H9 (cell line): ENCODE measurements at regions not wholly inside any gene's neighbourhood (a gene's known extent, or its start where the extent isn't known, plus 50 kb on each side); places are given as distances from the start of the nearest gene placed in this dataset.
A peak's percentile ranks its signal among the peaks of the same experiment; 100 is the strongest.

Source experiments
- DNase-seq: peaks from one replicate; pipeline ENCODE4 v3.0.0-alpha.2; 2017
- H2AFZ ChIP-seq: one replicate; pipeline ENCODE4 v1.6.1; 2013; ENCODE audit warnings: mild to moderate bottlenecking, low read length, control low read depth, moderate library complexity
- H2AK5ac ChIP-seq: 2 replicates; pipeline ENCODE4 v1.6.1; 2013; ENCODE audit warnings: low read length, control low read depth, mixed read lengths; ENCODE audit not compliant: insufficient read length
- H2BK120ac ChIP-seq: one replicate; pipeline ENCODE4 v1.6.1; 2013; ENCODE audit warnings: low read depth, mild to moderate bottlenecking, low read length, control low read depth, inconsistent platforms; ENCODE audit not compliant: poor library complexity, severe bottlenecking
- H2BK12ac ChIP-seq: 2 replicates; pipeline ENCODE4 v1.6.1; 2013; ENCODE audit warnings: low read length, control low read depth, mixed read lengths, low read depth; ENCODE audit not compliant: insufficient read length
- H2BK15ac ChIP-seq: 2 replicates; pipeline ENCODE4 v1.6.1; 2013; ENCODE audit warnings: low read depth, low read length, control low read depth
- H2BK20ac ChIP-seq: one replicate; pipeline ENCODE4 v1.6.1; 2013; ENCODE audit warnings: low read depth, mild to moderate bottlenecking, low read length, control low read depth, inconsistent platforms; ENCODE audit not compliant: poor library complexity, severe bottlenecking
- H2BK5ac ChIP-seq: 2 replicates; pipeline ENCODE4 v1.6.1; 2013; ENCODE audit warnings: low read length, control low read depth, mixed read lengths; ENCODE audit not compliant: insufficient read length
- H3K14ac ChIP-seq: 2 replicates; pipeline ENCODE4 v1.6.1; 2013; ENCODE audit warnings: low read length, control low read depth; ENCODE audit not compliant: insufficient read depth
- H3K18ac ChIP-seq: 2 replicates; pipeline ENCODE4 v1.6.1; 2013; ENCODE audit warnings: low read depth, mild to moderate bottlenecking, mixed read lengths, low read length, control low read depth; ENCODE audit not compliant: insufficient read length
- H3K23ac ChIP-seq: 2 replicates; pipeline ENCODE4 v1.6.1; 2013; ENCODE audit warnings: low read length, control low read depth, mixed read lengths, low read depth; ENCODE audit not compliant: insufficient read length
- H3K23me2 ChIP-seq: 2 replicates; pipeline ENCODE4 v1.6.1; 2013; ENCODE audit warnings: low read depth, mild to moderate bottlenecking, mixed read lengths, low read length, control low read depth; ENCODE audit not compliant: insufficient read length, poor library complexity, severe bottlenecking
- H3K27ac ChIP-seq: 2 replicates; pipeline ENCODE4 v1.5.1; 2013; ENCODE audit warnings: low read length, control low read depth, mixed read lengths, low read depth; ENCODE audit not compliant: insufficient read length
- H3K27me3 ChIP-seq: 2 replicates; pipeline ENCODE4 v1.6.1; 2013; ENCODE audit warnings: low read length, control low read depth, inconsistent platforms; ENCODE audit not compliant: insufficient read depth
- H3K4ac ChIP-seq: 2 replicates; pipeline ENCODE4 v1.6.1; 2013; ENCODE audit warnings: low read depth, mild to moderate bottlenecking, control low read depth, inconsistent platforms, low read length, moderate library complexity
- H3K4me1 ChIP-seq: 2 replicates; pipeline ENCODE4 v1.6.1; 2013; ENCODE audit warnings: low read length, control low read depth, inconsistent platforms; ENCODE audit not compliant: insufficient read depth
- H3K4me2 ChIP-seq: 2 replicates; pipeline ENCODE4 v1.6.1; 2013; ENCODE audit warnings: low read length, control low read depth, mixed read lengths; ENCODE audit not compliant: insufficient read length, insufficient read depth
- H3K56ac ChIP-seq: 2 replicates; pipeline ENCODE4 v1.6.1; 2013; ENCODE audit warnings: low read depth, mild to moderate bottlenecking, mixed read lengths, low read length, control low read depth; ENCODE audit not compliant: insufficient read length
- H3K79me1 ChIP-seq: 2 replicates; pipeline ENCODE4 v1.6.1; 2013; ENCODE audit warnings: low read depth, mild to moderate bottlenecking, moderate library complexity, low read length, control low read depth, inconsistent platforms; ENCODE audit not compliant: insufficient read depth, poor library complexity, severe bottlenecking
- H3K79me2 ChIP-seq: 2 replicates; pipeline ENCODE4 v1.6.1; 2013; ENCODE audit warnings: low read length, control low read depth, inconsistent platforms; ENCODE audit not compliant: insufficient read depth
- H3K9ac ChIP-seq: 2 replicates; pipeline ENCODE4 v1.6.1; 2013; ENCODE audit warnings: low read length, control low read depth, mixed read lengths; ENCODE audit not compliant: insufficient read length; ENCODE audit errors: extremely low read depth
- H3K9me3 ChIP-seq: one replicate; pipeline ENCODE4 v1.6.1; 2013; ENCODE audit warnings: low read depth, low read length, inconsistent platforms; ENCODE audit not compliant: control insufficient read depth
- H3T11ph ChIP-seq: one replicate; pipeline ENCODE4 v1.6.1; 2013; ENCODE audit warnings: mild to moderate bottlenecking, low read length, control low read depth, inconsistent platforms
- H4K20me1 ChIP-seq: one replicate; pipeline ENCODE4 v1.6.1; 2013; ENCODE audit not compliant: control insufficient read depth, insufficient read length, insufficient read depth
- H4K5ac ChIP-seq: 2 replicates; pipeline ENCODE4 v1.6.1; 2013; ENCODE audit warnings: low read depth, mild to moderate bottlenecking, mixed read lengths, low read length, control low read depth; ENCODE audit not compliant: insufficient read length
- H4K8ac ChIP-seq: replicated peaks from 2 replicates; pipeline ENCODE4 v1.6.1; 2013; ENCODE audit warnings: low read length, control low read depth, mixed read lengths, low read depth; ENCODE audit not compliant: insufficient read length
- H4K91ac ChIP-seq: 2 replicates; pipeline ENCODE4 v1.6.1; 2013; ENCODE audit warnings: low read depth, mild to moderate bottlenecking, moderate library complexity, mixed read lengths, low read length, control low read depth; ENCODE audit not compliant: insufficient read length
- H3K27ac Mint-ChIP-seq, 3 experiments: 2 replicates in 2 of 3; 3 replicates in 1 of 3; pipeline ENCODE4 v1.8.0; 2020 to 2021; ENCODE audit warnings: mixed read lengths in 3 of 3, mild to moderate bottlenecking in 1 of 3, moderate library complexity in 1 of 3
- H3K27me3 Mint-ChIP-seq: 2 replicates; pipeline ENCODE4 v1.8.0; 2021; ENCODE audit warnings: low read depth, mild to moderate bottlenecking, moderate library complexity, mixed read lengths
- H3K36me3 Mint-ChIP-seq, 3 experiments: 2 replicates in 2 of 3; 3 replicates in 1 of 3; pipeline ENCODE4 v1.8.0; 2020 to 2021; ENCODE audit warnings: low read depth in 3 of 3, mixed read lengths in 3 of 3; ENCODE audit not compliant: insufficient read depth in 1 of 3
- H3K4me1 Mint-ChIP-seq, 2 experiments: 2 replicates each; pipeline ENCODE4 v1.8.0; 2020; ENCODE audit warnings: mixed read lengths in 2 of 2
- H3K4me3 Mint-ChIP-seq, 2 experiments: 2 replicates in 1 of 2; 3 replicates in 1 of 2; pipeline ENCODE4 v1.8.0; 2020 to 2021; ENCODE audit warnings: mild to moderate bottlenecking in 2 of 2, mixed read lengths in 2 of 2, moderate library complexity in 1 of 2
- H3K9me3 Mint-ChIP-seq, 2 experiments: 2 replicates in 1 of 2; 3 replicates in 1 of 2; pipeline ENCODE4 v1.8.0; 2020; ENCODE audit warnings: mild to moderate bottlenecking in 2 of 2, mixed read lengths in 2 of 2, moderate library complexity in 1 of 2
- CTCF ChIP-seq: fragments of 200-600 bp; sonication (generic); conservative IDR thresholded peaks from 3 replicates; pipeline ENCODE4 v1.8.0; 2021; ENCODE audit warnings: antibody characterized with exemption, mild to moderate bottlenecking

DNA sequence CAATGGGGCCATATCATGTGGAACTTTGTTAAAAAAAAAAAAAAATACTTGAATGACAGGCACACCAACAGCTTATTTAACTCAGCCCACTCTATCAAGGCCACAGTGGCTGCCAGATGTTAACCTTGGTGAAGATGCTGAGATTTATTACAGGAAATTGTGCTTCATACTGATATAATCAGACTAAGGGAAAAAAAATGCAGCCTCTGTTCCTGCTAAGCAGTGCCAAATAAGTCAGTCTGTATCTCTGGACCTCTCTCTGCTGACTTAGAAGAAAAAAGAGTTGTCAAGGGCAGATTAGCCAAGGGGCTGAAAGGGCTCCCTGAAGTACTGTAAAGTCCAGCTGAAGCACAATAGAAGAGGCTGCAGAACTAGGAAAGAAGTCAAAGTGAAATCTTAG is 677.7 kb upstream of the HTR2C start:
- H2BK5ac ChIP-seq, result no peak overlapping the region
- H3K27ac Mint-ChIP-seq, result peak overlapping the region in 1 of 3 experiments; percentile 3; a peak in 2 of 7 replicates
- no peak overlapping the region for H4K91ac ChIP-seq
- no peak overlapping the region for H3K9ac ChIP-seq
- no peaks in the 10 kb centered on the region; the same call in 1 of the 2 replicates for H3K4me1 ChIP-seq
- H3K27me3 Mint-ChIP-seq, result no peaks in the 10 kb centered on the region; the same call in 1 of the 2 replicates
- H3K27ac ChIP-seq, result no peak overlapping the region
- no peak overlapping the region for H4K8ac ChIP-seq
- no peaks in the 10 kb centered on the region for H3K23me2 ChIP-seq
- no peaks in the 10 kb centered on the region; the same call in 1 of the 2 replicates for H3K79me2 ChIP-seq
- H3K23ac ChIP-seq, result no peak overlapping the region
- no peak for TF ChIP-seq CTCF
- H3K27me3 ChIP-seq, result no peaks in the 10 kb centered on the region
- no peak overlapping the region for H2BK12ac ChIP-seq
- H3K18ac ChIP-seq, result no peak overlapping the region
- no peak overlapping the region for H3K14ac ChIP-seq
- no peak overlapping the region for H2BK120ac ChIP-seq
- no peak for DNase-seq
- no peak overlapping the region for H3K4me3 Mint-ChIP-seq
- H2BK20ac ChIP-seq, result no peak overlapping the region
- peaks cover 20 to 23% of the 10 kb centered on the region in 2 experiments for H3K4me1 Mint-ChIP-seq
- no peak overlapping the region for H3T11ph ChIP-seq
- H3K4me2 ChIP-seq, result no peak overlapping the region
- H3K9me3 ChIP-seq, result no peaks in the 10 kb centered on the region
- H2AK5ac ChIP-seq, result no peak overlapping the region
- no peak overlapping the region for H2BK15ac ChIP-seq
- H4K20me1 ChIP-seq, result no peaks in the 10 kb centered on the region
- H3K4ac ChIP-seq, result no peak overlapping the region
- no peak overlapping the region for H4K5ac ChIP-seq
- peaks cover 5 to 20% (median 13%) of the 10 kb centered on the region in 3 experiments for H3K36me3 Mint-ChIP-seq
- H3K56ac ChIP-seq, result no peak overlapping the region
- no peak overlapping the region for H2AFZ ChIP-seq
- H3K79me1 ChIP-seq, result no peaks in the 10 kb centered on the region
- H3K9me3 Mint-ChIP-seq, result peaks cover 3 to 6% of the 10 kb centered on the region in 2 experiments; a peak in 2 of 5 replicates
